Aorta (tissue), 5 donors: ENCODE measurements at regions not wholly inside any gene's neighbourhood (a gene's known extent, or its start where the extent isn't known, plus 50 kb on each side); places are given as distances from the start of the nearest gene placed in this dataset.

Experiments
- ATAC-seq: fragments of 200-7000 bp; cut with Tn5 transposase; one replicate; pipeline ENCODE4 v1.9.1; 2022; ENCODE audit warnings: moderate library complexity; ENCODE audit not compliant: low FRiP score
- DNase-seq, 2 donors: peaks; one replicate each; pipeline ENCODE4 v3.0.0-alpha.2; 2020
- H3K27ac ChIP-seq, 2 donors: one replicate each; pipeline ENCODE4 v1.5.1; 2013; ENCODE audit warnings: low read length in 2 of 2, mild to moderate bottlenecking in 2 of 2, moderate library complexity in 2 of 2, control low read depth in 1 of 2, inconsistent platforms in 1 of 2, low read depth in 1 of 2
- H3K27me3 ChIP-seq, 2 donors: one replicate each; pipeline ENCODE4 v1.6.1; 2013; ENCODE audit warnings: control low read depth in 1 of 2, low read length in 1 of 2, mild to moderate bottlenecking in 1 of 2, moderate library complexity in 1 of 2; ENCODE audit not compliant: insufficient read depth in 2 of 2, control insufficient read depth in 1 of 2
- H3K36me3 ChIP-seq, 2 donors: one replicate each; pipeline ENCODE4 v1.6.1; 2013; ENCODE audit warnings: control low read depth in 1 of 2, low read length in 1 of 2, mild to moderate bottlenecking in 1 of 2; ENCODE audit not compliant: insufficient read depth in 2 of 2, control insufficient read depth in 1 of 2
- H3K4me1 ChIP-seq, 2 donors: one replicate each; pipeline ENCODE4 v1.6.1; 2013; ENCODE audit warnings: low read length in 2 of 2, control low read depth in 1 of 2, mild to moderate bottlenecking in 1 of 2, moderate library complexity in 1 of 2; ENCODE audit not compliant: insufficient read depth in 2 of 2, control insufficient read depth in 1 of 2
- H3K4me3 ChIP-seq, 2 donors: one replicate each; pipeline ENCODE4 v1.5.1; 2013; ENCODE audit warnings: low read length in 2 of 2, control low read depth in 1 of 2, mild to moderate bottlenecking in 1 of 2
- H3K9me3 ChIP-seq: one replicate; pipeline ENCODE4 v1.6.1; 2013; ENCODE audit warnings: mild to moderate bottlenecking, low read length; ENCODE audit not compliant: control insufficient read depth
- WGBS, 2 donors: extraction: QIAGEN DNeasy Blood & Tissue Kit; methylation state at CpG; one replicate each; pipeline ENCODE4 v1.1.7; 2013; 5-methylcytosine and 5-hydroxymethylcytosine counted together
- intact Hi-C, 2 donors: fragments of 100-400 bp; cut with DNase I; formaldehyde crosslinking; loops; one replicate each; pipeline versions ENCODE4 v1.14.2 to v1.15.0; 2022
- donor health status: healthy with polysubstance abuse.
- donor health status: Bipolar disorder and iron deficiency.
- donor health status: DM: no; HTN: no; CAD: no.
- donor health status: DM: no; HTN: no; CAD: no.
- donor health status: DM: yes; HTN: yes; CAD: no.

DNA sequence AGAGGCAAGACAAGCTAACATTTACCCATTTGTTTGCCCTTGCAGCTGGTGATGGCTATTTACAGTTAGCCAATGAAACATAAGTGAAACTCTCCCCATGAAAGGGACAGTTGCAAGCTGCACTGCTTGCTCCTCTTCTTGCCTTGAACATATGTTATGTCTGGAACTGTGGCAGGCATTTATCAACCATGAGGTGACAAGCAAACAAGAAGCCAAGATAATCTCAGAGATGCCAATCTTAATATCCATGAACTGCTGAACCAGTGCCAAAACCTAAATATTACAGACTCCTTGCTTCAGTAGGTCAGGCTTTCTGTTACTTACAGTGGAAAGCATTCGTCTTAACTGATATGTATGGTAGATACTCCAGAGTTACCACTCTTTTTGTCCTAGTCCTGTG lies 133.4 kb downstream of the ACTBL2 start:
- 4 to 6% methylated on average over 1 of the region's 1 CpG for WGBS, 2 donors
- intact Hi-C loops = no loop called here

DNA sequence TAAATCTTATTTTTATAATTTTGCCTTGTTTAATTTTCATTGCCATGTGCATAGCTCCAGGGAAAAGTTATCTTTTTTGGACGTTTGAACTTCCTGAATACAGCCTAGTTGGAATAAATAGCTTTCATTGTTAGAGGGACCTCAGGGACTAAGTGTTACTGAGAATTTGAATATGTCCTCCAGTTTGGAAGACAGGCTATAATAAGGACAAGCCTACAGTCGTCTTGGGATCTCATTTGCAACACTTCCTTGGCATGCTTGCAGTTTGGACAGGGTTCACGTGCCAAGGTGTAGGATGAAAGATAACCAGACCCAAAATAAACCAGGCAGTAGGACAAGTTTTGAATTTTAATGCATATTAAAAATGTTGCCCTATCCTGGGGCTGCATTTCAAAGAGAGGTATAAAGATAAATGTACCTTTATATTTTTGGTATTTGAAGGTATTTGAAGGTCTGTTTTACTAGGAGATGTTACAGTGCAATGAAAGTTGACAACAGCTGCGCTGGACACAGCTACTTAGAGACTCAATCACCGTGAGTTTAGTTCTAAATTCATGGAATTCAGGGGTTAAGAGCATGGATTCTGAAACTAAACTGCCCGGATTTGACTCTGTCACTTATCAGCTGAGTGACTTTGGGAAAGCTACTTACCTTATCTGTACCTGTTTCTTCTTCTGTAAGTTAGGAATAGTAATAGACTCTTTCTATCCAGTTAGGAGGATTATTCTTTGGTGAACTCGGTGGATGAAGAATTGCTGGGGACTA lies 134.1 kb downstream of the ACTBL2 start:
- DNase-seq (no peak), ATAC-seq (no peak)
- intact Hi-C loops = no loop called here
- Histone ChIP-seq H3K4me3 (peak overlapping the region in 1 of 2 donors; percentile 34), H3K36me3 (no peaks in the 10 kb centered on the region), H3K9me3 (peaks cover 1% of the 10 kb centered on the region), H3K4me1 (no peaks in the 10 kb centered on the region), H3K27ac (peak overlapping the region; percentile 18 to 36), H3K27me3 (no peaks in the 10 kb centered on the region)
- WGBS, 2 donors = 5% methylated on average over 7 of the region's 7 CpGs

More for the DNA sequence above, 133.4 kb downstream of the ACTBL2 start:
- DNase-seq (no peak), ATAC-seq (no peak)
- Histone ChIP-seq H3K27me3 (no peaks in the 10 kb centered on the region), H3K4me3 (peak overlapping the region in 1 of 2 donors; percentile 34), H3K36me3 (no peaks in the 10 kb centered on the region), H3K27ac (peak overlapping the region; percentile 28 to 35), H3K4me1 (no peaks in the 10 kb centered on the region), H3K9me3 (peaks cover 1% of the 10 kb centered on the region)

DNA sequence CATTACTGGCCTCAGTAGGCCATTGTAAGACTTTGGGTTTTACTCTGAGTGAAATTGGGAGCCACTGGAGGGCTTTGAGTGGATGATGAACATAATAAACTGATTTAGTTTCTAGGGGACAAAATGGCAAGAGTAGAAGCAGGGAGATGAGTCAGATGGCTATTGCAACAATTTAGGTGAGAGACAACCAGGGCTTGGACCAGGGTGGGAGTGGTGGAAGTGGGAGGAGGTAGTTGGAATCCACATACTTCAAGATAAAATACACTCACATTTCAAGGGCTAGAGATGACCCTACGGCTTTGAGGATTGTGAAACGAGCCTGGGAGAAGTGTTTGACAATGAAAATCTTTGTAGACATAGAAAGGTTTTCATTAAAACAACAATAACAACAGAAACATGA lies 136.3 kb downstream of the ACTBL2 start:
- DNase-seq = no peak
- no peaks in the 10 kb centered on the region for H3K27me3 ChIP-seq
- H3K36me3 ChIP-seq = no peaks in the 10 kb centered on the region
- peaks cover 3% of the 10 kb centered on the region for H3K9me3 ChIP-seq
- H3K4me1 ChIP-seq = no peaks in the 10 kb centered on the region
- intact Hi-C loops = no loop called here
- ATAC-seq = no peak
- 91 to 98% methylated on average over 2 of the region's 2 CpGs for WGBS, 2 donors
- no peak overlapping the region for H3K4me3 ChIP-seq
- no peak overlapping the region for H3K27ac ChIP-seq

GRCh38 chr5:57341380-57341979 lies 141.1 kb downstream of the ACTBL2 start:
- WGBS, 2 donors = 92 to 95% methylated on average over 4 of the region's 4 CpGs
- Histone ChIP-seq H3K4me3 (no peak overlapping the region), H3K36me3 (no peaks in the 10 kb centered on the region), H3K4me1 (no peaks in the 10 kb centered on the region), H3K27me3 (no peaks in the 10 kb centered on the region), H3K27ac (no peak overlapping the region), H3K9me3 (peaks cover 2% of the 10 kb centered on the region)
- intact Hi-C loops = no loop called here
- ATAC-seq (no peak), DNase-seq (no peak)

GRCh38 chr5:57340681-57341080 lies 141.9 kb downstream of the ACTBL2 start:
- no peak overlapping the region for H3K4me3 ChIP-seq
- H3K9me3 ChIP-seq = peaks cover 2% of the 10 kb centered on the region
- no peaks in the 10 kb centered on the region for H3K36me3 ChIP-seq
- intact Hi-C loops = no loop called here
- DNase-seq (no peak), ATAC-seq (no peak)
- no peaks in the 10 kb centered on the region for H3K27me3 ChIP-seq
- H3K27ac ChIP-seq = no peak overlapping the region
- WGBS, 2 donors = 90 to 96% methylated on average over 1 of the region's 1 CpG
- H3K4me1 ChIP-seq = peaks cover 0 to under 1% of the 10 kb centered on the region in 2 donors

- ATAC-seq (no peak), DNase-seq (no peak)
- Histone ChIP-seq H3K4me3 (no peak overlapping the region), H3K36me3 (no peaks in the 10 kb centered on the region), H3K27ac (no peak overlapping the region), H3K9me3 (peaks cover 2% of the 10 kb centered on the region), H3K27me3 (no peaks in the 10 kb centered on the region), H3K4me1 (peaks cover 0 to 1% of the 10 kb centered on the region in 2 donors)
- WGBS, 2 donors = 27 to 28% methylated on average over 2 of the region's 2 CpGs
- intact Hi-C loops = no loop called here
Observed at GRCh38 chr5:57339521-57339920, 143.1 kb downstream of the ACTBL2 start.

GRCh38 chr5:57338868-57339340 lies 143.7 kb downstream of the ACTBL2 start:
- peaks cover 2% of the 10 kb centered on the region for H3K9me3 ChIP-seq
- WGBS, 2 donors = 26 to 29% methylated on average over 3 of the region's 3 CpGs
- DNase-seq (no peak), ATAC-seq (no peak)
- no peak overlapping the region for H3K4me3 ChIP-seq
- no peaks in the 10 kb centered on the region for H3K27me3 ChIP-seq
- intact Hi-C loops = no loop called here
- no peaks in the 10 kb centered on the region for H3K36me3 ChIP-seq
- H3K27ac ChIP-seq = no peak overlapping the region
- H3K4me1 ChIP-seq = peaks cover 0 to 1% of the 10 kb centered on the region in 2 donors

DNA sequence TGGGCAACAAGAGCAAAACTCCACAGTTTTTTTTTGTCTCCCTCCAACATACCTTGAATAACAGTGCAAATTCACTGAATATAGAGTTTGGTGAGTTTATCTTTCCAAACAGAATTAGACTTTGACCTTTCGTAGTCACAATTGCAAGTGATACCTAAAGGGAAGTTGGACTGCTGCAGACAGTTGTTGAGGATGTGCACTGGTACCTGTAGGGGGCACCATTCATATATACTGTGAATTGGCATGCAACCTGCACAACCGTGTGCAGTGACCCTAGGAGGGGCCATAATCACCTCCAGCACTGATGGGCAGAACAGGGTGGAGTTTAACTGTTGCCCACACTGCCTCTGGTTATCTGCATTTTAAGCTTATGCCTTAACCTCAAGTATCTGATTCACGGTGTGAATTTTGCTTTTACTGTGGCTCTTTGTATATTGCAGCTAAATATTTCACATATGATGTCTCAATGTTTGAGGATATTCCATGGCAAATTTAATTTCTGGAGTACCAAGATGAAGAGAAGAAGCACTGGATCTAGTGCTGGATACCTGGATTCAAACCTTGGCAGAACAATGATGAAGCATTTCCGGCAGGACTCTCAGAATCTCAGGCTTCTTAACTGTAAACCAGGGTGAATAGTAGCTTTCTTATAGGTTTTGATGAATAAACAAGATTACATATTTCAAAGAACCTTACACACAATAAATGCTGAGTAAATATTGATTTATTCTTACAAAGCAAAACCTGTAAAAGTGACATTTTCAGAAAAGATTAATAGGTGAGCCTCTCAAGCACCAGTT lies 144.3 kb downstream of the ACTBL2 start:
- 69 to 71% methylated on average over 4 of the region's 4 CpGs for WGBS, 2 donors

More for the DNA sequence above, 144.3 kb downstream of the ACTBL2 start:
- Histone ChIP-seq H3K27ac (no peak overlapping the region), H3K27me3 (no peaks in the 10 kb centered on the region), H3K4me3 (no peak overlapping the region), H3K36me3 (no peaks in the 10 kb centered on the region), H3K9me3 (no peaks in the 10 kb centered on the region), H3K4me1 (peaks cover 0 to 1% of the 10 kb centered on the region in 2 donors)
- DNase-seq (no peak), ATAC-seq (no peak)
- intact Hi-C loops = no loop called here
